H1 (cell line): ENCODE measurements at regions not wholly inside any gene's neighbourhood (a gene's known extent, or its start where the extent isn't known, plus 50 kb on each side); places are given as distances from the start of the nearest gene placed in this dataset.
A peak's percentile ranks its signal among the peaks of the same experiment; 100 is the strongest.

Experiments
- CTCF ChIA-PET: fragments of 300-600 bp; sonication (Branson Sonifier 250); formaldehyde crosslinking; loops from one replicate; lab custom pipeline; 2021; ENCODE audit not compliant: partially characterized antibody; lab: Charles Lee
- POLR2A ChIA-PET: fragments of 300-600 bp; sonication (Branson Sonifier 250); formaldehyde crosslinking; loops from one replicate; lab custom pipeline; 2021; ENCODE audit warnings: inconsistent platforms; ENCODE audit not compliant: partially characterized antibody; lab: Charles Lee
- DNase-seq, 2 experiments: peaks; one replicate each; pipeline versions ENCODE4 v3.0.0 to v3.0.0-alpha.2; 2010 to 2022; ENCODE audit warnings: low spot score in 2 of 2, low read depth in 1 of 2, mixed read lengths in 1 of 2
- FAIRE-seq: peaks from 2 replicates; lab custom pipeline; 2011; peaks lifted over from hg19 to GRCh38; lab: Jason Lieb, UNC
- H2AFZ ChIP-seq: 2 replicates; pipeline ENCODE4 v1.8.1; 2012; ENCODE audit warnings: low read length, inconsistent platforms
- H2AK5ac ChIP-seq: 2 replicates; pipeline ENCODE4 v1.6.1; 2013; ENCODE audit warnings: low read depth, low read length
- H2BK120ac ChIP-seq: replicated peaks from 2 replicates; pipeline ENCODE3; 2013; ENCODE audit warnings: low read depth, low read length, inconsistent platforms
- H2BK12ac ChIP-seq: 2 replicates; pipeline ENCODE4 v1.6.1; 2013; ENCODE audit warnings: low read depth, low read length
- H2BK15ac ChIP-seq: 2 replicates; pipeline ENCODE4 v1.6.1; 2013; ENCODE audit warnings: low read length
- H2BK20ac ChIP-seq: 2 replicates; pipeline ENCODE4 v1.6.1; 2013; ENCODE audit warnings: low read length
- H2BK5ac ChIP-seq: 2 replicates; pipeline ENCODE4 v1.6.1; 2013; ENCODE audit warnings: low read depth, low read length
- H3K14ac ChIP-seq: 2 replicates; pipeline ENCODE4 v1.6.1; 2013; ENCODE audit warnings: inconsistent platforms; ENCODE audit not compliant: insufficient read length
- H3K18ac ChIP-seq: 2 replicates; pipeline ENCODE4 v1.6.1; 2013; ENCODE audit warnings: low read length; ENCODE audit errors: extremely low read depth
- H3K23ac ChIP-seq: 2 replicates; pipeline ENCODE4 v1.6.1; 2013; ENCODE audit warnings: inconsistent platforms; ENCODE audit not compliant: insufficient read length
- H3K23me2 ChIP-seq: 2 replicates; pipeline ENCODE4 v1.6.1; 2013; ENCODE audit warnings: low read depth, low read length
- H3K27ac ChIP-seq: 2 replicates; pipeline ENCODE4 v1.6.1; 2011; ENCODE audit warnings: low read depth, low read length, inconsistent platforms
- H3K27me3 ChIP-seq, 4 experiments: replicated peaks in 1 of 4; 1 replicate in 1 of 4; 2 replicates in 3 of 4; pipeline versions ENCODE4 v1.6.1 to v1.8.1; 2011 to 2013; ENCODE audit warnings: low read length in 3 of 4, mild to moderate bottlenecking in 3 of 4, inconsistent platforms in 2 of 4, mixed read lengths in 2 of 4, moderate library complexity in 1 of 4; ENCODE audit not compliant: control insufficient read depth in 3 of 4, insufficient read depth in 3 of 4; ENCODE audit errors: extremely low read depth in 1 of 4
- H3K36me3 ChIP-seq, 4 experiments: 2 replicates each; pipeline versions ENCODE4 v1.6.1 to v1.8.1; 2011 to 2013; ENCODE audit warnings: mild to moderate bottlenecking in 4 of 4, low read length in 3 of 4, moderate library complexity in 2 of 4, control low read depth in 1 of 4, inconsistent platforms in 1 of 4; ENCODE audit not compliant: insufficient read depth in 4 of 4, control insufficient read depth in 2 of 4
- H3K4ac ChIP-seq: replicated peaks from 2 replicates; pipeline ENCODE3; 2013; ENCODE audit warnings: low read length, low read depth, mixed read lengths, inconsistent platforms; ENCODE audit not compliant: insufficient read length
- H3K4me1 ChIP-seq, 4 experiments: replicated peaks in 1 of 4; 1 replicate in 1 of 4; 2 replicates in 3 of 4; pipeline versions ENCODE4 v1.6.1 to v1.8.1; 2011 to 2013; ENCODE audit warnings: low read length in 3 of 4, inconsistent platforms in 2 of 4, mixed read lengths in 1 of 4; ENCODE audit not compliant: insufficient read depth in 4 of 4, control insufficient read depth in 3 of 4
- H3K4me2 ChIP-seq, 2 experiments: 2 replicates each; pipeline versions ENCODE4 v1.6.1 to v1.8.1; 2011 to 2013; ENCODE audit warnings: low read depth in 2 of 2, low read length in 2 of 2, control low read depth in 1 of 2, inconsistent platforms in 1 of 2, mild to moderate bottlenecking in 1 of 2; ENCODE audit not compliant: insufficient read depth in 1 of 2
- H3K4me3 ChIP-seq, 4 experiments: fragments of 200-600, 300-600 bp in 1 of 4; sonication (generic), shearing (Covaris generic), sonication (Bioruptor Twin) in 1 of 4; 2 replicates each; pipeline versions ENCODE4 v1.5.1 to v1.8.1; 2011 to 2016; ENCODE audit warnings: low read length in 4 of 4, low read depth in 3 of 4, control low read depth in 2 of 4, inconsistent platforms in 2 of 4, mild to moderate bottlenecking in 2 of 4, mixed read lengths in 1 of 4, moderate library complexity in 1 of 4; ENCODE audit not compliant: insufficient read depth in 2 of 4; ENCODE audit errors: extremely low read depth in 1 of 4
- H3K56ac ChIP-seq: replicated peaks from 2 replicates; pipeline ENCODE3; 2013; ENCODE audit warnings: low read depth, mild to moderate bottlenecking, mixed read lengths, low read length, inconsistent platforms; ENCODE audit not compliant: insufficient read length
- H3K79me1 ChIP-seq: 2 replicates; pipeline ENCODE4 v1.6.1; 2013; ENCODE audit warnings: low read depth, low read length, control low read depth
- H3K79me2 ChIP-seq, 2 experiments: 2 replicates each; pipeline versions ENCODE4 v1.6.1 to v1.8.1; 2012 to 2013; ENCODE audit warnings: low read length in 2 of 2, mild to moderate bottlenecking in 2 of 2, inconsistent platforms in 1 of 2; ENCODE audit not compliant: insufficient read depth in 2 of 2, control insufficient read depth in 1 of 2
- H3K9ac ChIP-seq, 4 experiments: replicated peaks in 1 of 4; 1 replicate in 1 of 4; 2 replicates in 3 of 4; pipeline versions ENCODE4 v1.6.1 to v1.8.1; 2011 to 2013; ENCODE audit warnings: low read depth in 3 of 4, low read length in 3 of 4, control low read depth in 2 of 4, mild to moderate bottlenecking in 2 of 4, moderate library complexity in 2 of 4, inconsistent platforms in 1 of 4; ENCODE audit errors: extremely low read depth in 1 of 4
- H3K9me3 ChIP-seq, 2 experiments: 2 replicates each; pipeline versions ENCODE4 v1.6.1 to v1.8.1; 2012 to 2013; ENCODE audit warnings: mild to moderate bottlenecking in 2 of 2, moderate library complexity in 2 of 2, control low read depth in 1 of 2, inconsistent platforms in 1 of 2, low read depth in 1 of 2, low read length in 1 of 2, mixed read lengths in 1 of 2; ENCODE audit not compliant: insufficient read depth in 2 of 2
- H4K20me1 ChIP-seq, 2 experiments: replicated peaks in 1 of 2; 2 replicates each; pipeline versions ENCODE3 to v1.8.1; 2011 to 2013; ENCODE audit warnings: inconsistent platforms in 2 of 2, low read length in 2 of 2, mild to moderate bottlenecking in 1 of 2; ENCODE audit not compliant: insufficient read depth in 2 of 2, control insufficient read depth in 1 of 2
- H4K5ac ChIP-seq: 2 replicates; pipeline ENCODE4 v1.6.1; 2013; ENCODE audit warnings: low read length, low read depth, mixed read lengths, inconsistent platforms; ENCODE audit not compliant: insufficient read length
- H4K8ac ChIP-seq: 2 replicates; pipeline ENCODE4 v1.8.0; 2013; ENCODE audit warnings: mild to moderate bottlenecking, moderate library complexity, low read length, inconsistent platforms; ENCODE audit not compliant: insufficient read depth; ENCODE audit errors: extremely low read depth
- H4K91ac ChIP-seq: replicated peaks from 2 replicates; pipeline ENCODE3; 2013; ENCODE audit warnings: low read length, mixed read lengths, inconsistent platforms; ENCODE audit not compliant: insufficient read length
- ASH2L ChIP-seq: fragments of 200-600, 300-600 bp; sonication (generic); IDR thresholded peaks from one replicate; pipeline ENCODE4 v1.7.1; 2017; ENCODE audit warnings: low read length
- CBX8 ChIP-seq: fragments of 300-800, 300-1000 bp; sonication (generic); IDR thresholded peaks from 2 replicates; pipeline ENCODE4 v1.7.1; 2016; ENCODE audit warnings: low read depth, low read length, borderline replicate concordance
- CREB1 ChIP-seq: IDR thresholded peaks from 2 replicates; pipeline ENCODE4 v1.6.1; 2012; ENCODE audit warnings: inconsistent platforms
- POLR2A ChIP-seq, 2 experiments: IDR thresholded peaks; 1 replicate in 1 of 2; 2 replicates in 1 of 2; pipeline ENCODE4 v1.6.1; 2011; ENCODE audit warnings: low read depth in 2 of 2, low read length in 2 of 2, mild to moderate bottlenecking in 2 of 2; ENCODE audit errors: control extremely low read depth in 1 of 2
- POLR2AphosphoS5 ChIP-seq: IDR thresholded peaks from 2 replicates; pipeline ENCODE4 v1.6.1; 2011; ENCODE audit warnings: low read depth, low read length
- RXRA ChIP-seq: IDR thresholded peaks from 2 replicates; pipeline ENCODE4 v1.6.1; 2011; ENCODE audit warnings: low read depth, mild to moderate bottlenecking, low read length, moderate library complexity; ENCODE audit not compliant: insufficient read depth
- SIN3A ChIP-seq, 2 experiments: IDR thresholded peaks in 1 of 2; conservative IDR thresholded peaks in 1 of 2; 2 replicates each; pipeline ENCODE4 v1.6.1; 2011 to 2012; ENCODE audit warnings: low read length in 2 of 2, improper control_type of control experiment in 1 of 2, low read depth in 1 of 2, mild to moderate bottlenecking in 1 of 2
- SIRT6 ChIP-seq: IDR thresholded peaks from one replicate; pipeline ENCODE4 v1.7.1; 2012; ENCODE audit warnings: low read length, inconsistent platforms
- SRF ChIP-seq: IDR thresholded peaks from 2 replicates; pipeline ENCODE4 v1.6.1; 2011; ENCODE audit warnings: mild to moderate bottlenecking, low read depth, low read length, moderate library complexity
- TCF12 ChIP-seq: IDR thresholded peaks from 2 replicates; pipeline ENCODE4 v1.6.1; 2011; ENCODE audit warnings: low read depth, mild to moderate bottlenecking, low read length
- WGBS, 2 experiments: shearing (Covaris generic) in 1 of 2; methylation state at CpG; one replicate each; pipeline versions ENCODE4 v1.1.6 to v1.1.7; 2013 to 2015; ENCODE audit warnings: low lambda C conversion rate in 2 of 2, mixed read lengths in 2 of 2, inconsistent platforms in 1 of 2, low coverage in 1 of 2, missing lambda C conversion rate in 1 of 2; ENCODE audit not compliant: insufficient replicate concordance in 2 of 2, insufficient coverage in 1 of 2, insufficient read length in 1 of 2; ENCODE audit errors: extremely low coverage in 1 of 2, missing lambda C conversion rate in 1 of 2; 5-methylcytosine and 5-hydroxymethylcytosine counted together
- TF ChIP-seq, protein P1 (sequence below): IDR thresholded peaks from 2 replicates; pipeline ENCODE4 v1.6.1; 2012; ENCODE audit warnings: low read length, inconsistent platforms
- TF ChIP-seq, protein P2 (sequence below): IDR thresholded peaks from 2 replicates; pipeline ENCODE4 v1.6.1; 2011; ENCODE audit warnings: low read depth, mild to moderate bottlenecking, low read length; ENCODE audit not compliant: insufficient read depth

DNA sequence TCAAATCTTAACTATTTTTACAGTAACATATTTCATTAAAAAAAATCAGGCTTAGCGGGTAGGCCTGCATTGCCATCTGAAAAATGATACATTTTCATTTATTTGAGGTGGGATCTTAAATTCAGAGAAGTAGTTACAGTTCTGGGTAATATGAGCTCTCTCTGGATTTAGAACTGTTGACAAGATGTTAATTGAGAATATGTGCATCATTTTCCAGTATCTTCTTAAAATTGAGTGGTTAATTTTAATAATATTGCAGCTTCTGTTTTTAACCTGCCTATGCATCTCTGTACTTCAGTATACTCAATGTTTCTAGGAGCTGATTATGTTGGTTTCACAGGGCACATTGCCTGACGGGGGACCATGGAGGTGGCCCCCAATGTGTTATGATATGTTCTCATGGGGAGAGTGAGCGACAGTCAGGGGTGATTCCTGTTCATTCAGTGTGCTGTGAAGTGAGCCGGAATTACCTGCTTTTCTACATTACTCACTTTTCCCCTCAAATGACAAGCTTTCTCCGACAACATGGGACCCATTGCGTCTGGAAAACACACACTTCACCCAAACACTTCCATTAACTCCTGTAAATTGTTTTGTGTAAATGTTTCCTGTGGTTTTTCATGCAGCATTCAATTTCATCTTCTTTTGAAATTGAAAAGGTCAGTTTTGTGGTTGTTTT lies 406.2 kb downstream of the MTX2 start:
- Histone ChIP-seq H3K79me1 (no peaks in the 10 kb centered on the region), H4K8ac (no peak overlapping the region), H3K4me3 (no peak overlapping the region), H3K4me1 (peaks cover 2 to 9% (median 7%) of the 10 kb centered on the region in 4 experiments; a peak in 4 of 7 replicates), H4K91ac (peak overlapping the region; percentile 54), H3K27ac (no peak overlapping the region), H2AFZ (peak overlapping the region; percentile 10; the same call in 1 of the 2 replicates), H2BK120ac (no peak overlapping the region), H3K4me2 (no peak overlapping the region), H3K23ac (no peak overlapping the region), H2AK5ac (no peak overlapping the region), H4K20me1 (no peaks in the 10 kb centered on the region), H3K9ac (no peak overlapping the region), H3K79me2 (no peaks in the 10 kb centered on the region), H3K27me3 (no peaks in the 10 kb centered on the region), H4K5ac (no peak overlapping the region), H3K9me3 (no peaks in the 10 kb centered on the region), H2BK20ac (no peak overlapping the region), H3K36me3 (no peaks in the 10 kb centered on the region), H3K23me2 (no peaks in the 10 kb centered on the region; the same call in 1 of the 2 replicates), H2BK12ac (no peak overlapping the region), H3K4ac (no peak overlapping the region), H3K56ac (no peak overlapping the region), H3K18ac (no peak overlapping the region), H2BK5ac (no peak overlapping the region), H3K14ac (no peak overlapping the region), H2BK15ac (no peak overlapping the region)
- FAIRE-seq (no peak), DNase-seq (no peak)
- ChIA-PET POLR2A (interaction anchor here (0.6 to 1.0 kb wide), 3 partner anchors 72 to 375 kb away, joined by 3 to 4 read pairs (median 3); no protein-coding TSS in a partner anchor), CTCF (interaction anchor here (1.4 to 3.0 kb wide), 5 partner anchors 11 to 143 kb away, joined by 3 to 18 read pairs (median 6); no protein-coding TSS in a partner anchor)
- 84% methylated on average over 6 of the region's 6 CpGs; no CpG with 5 or more reads in 1 of the 2 experiments for WGBS, 2 experiments
- TF ChIP-seq SIRT6: no peak
- no peak for TF ChIP-seq POLR2A (IDR thresholded peaks at IDR 0.05; ENCODE audit: control extremely low read depth in 1 of 2, low read depth in 2 of 2, low read length in 2 of 2)
- no peak for TF ChIP-seq SIN3A (conservative IDR thresholded peaks at IDR 0.05 in 1 of 2, IDR thresholded peaks at IDR 0.05 in 1 of 2; ENCODE audit: low read depth in 1 of 2, low read length in 2 of 2)
- no peak for TF ChIP-seq CBX8
- TF ChIP-seq SRF: no peak
- TF ChIP-seq TCF12: no peak
- no peak for TF ChIP-seq POLR2AphosphoS5
- no peak for TF ChIP-seq ASH2L
- TF ChIP-seq, protein P1, sequence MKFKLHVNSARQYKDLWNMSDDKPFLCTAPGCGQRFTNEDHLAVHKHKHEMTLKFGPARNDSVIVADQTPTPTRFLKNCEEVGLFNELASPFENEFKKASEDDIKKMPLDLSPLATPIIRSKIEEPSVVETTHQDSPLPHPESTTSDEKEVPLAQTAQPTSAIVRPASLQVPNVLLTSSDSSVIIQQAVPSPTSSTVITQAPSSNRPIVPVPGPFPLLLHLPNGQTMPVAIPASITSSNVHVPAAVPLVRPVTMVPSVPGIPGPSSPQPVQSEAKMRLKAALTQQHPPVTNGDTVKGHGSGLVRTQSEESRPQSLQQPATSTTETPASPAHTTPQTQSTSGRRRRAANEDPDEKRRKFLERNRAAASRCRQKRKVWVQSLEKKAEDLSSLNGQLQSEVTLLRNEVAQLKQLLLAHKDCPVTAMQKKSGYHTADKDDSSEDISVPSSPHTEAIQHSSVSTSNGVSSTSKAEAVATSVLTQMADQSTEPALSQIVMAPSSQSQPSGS: no peak
- no peak for TF ChIP-seq CREB1
- TF ChIP-seq RXRA: no peak
- TF ChIP-seq, protein P2, sequence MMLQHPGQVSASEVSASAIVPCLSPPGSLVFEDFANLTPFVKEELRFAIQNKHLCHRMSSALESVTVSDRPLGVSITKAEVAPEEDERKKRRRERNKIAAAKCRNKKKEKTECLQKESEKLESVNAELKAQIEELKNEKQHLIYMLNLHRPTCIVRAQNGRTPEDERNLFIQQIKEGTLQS: no peak
